ENCODE measurements at regions not wholly inside any gene's neighbourhood (a gene's known extent, or its start where the extent isn't known, plus 50 kb on each side); places are given as distances from the start of the nearest gene placed in this dataset.

GRCh38 chr1:42055061-42055460 is 98.1 kb upstream of the GUCA2B start:
- Histone ChIP-seq H3K9ac (ENCODE audit: low read length) (no peak overlapping the region), H3K4me1 (ENCODE audit: control insufficient read depth in 1 of 2, insufficient read depth in 2 of 2, low read length in 2 of 2) (no peaks in the 10 kb centered on the region), H2AFZ (ENCODE audit: low read depth, low read length, poor library complexity, severe bottlenecking) (no peak overlapping the region), H3K4me2 (ENCODE audit: low read length) (no peak overlapping the region), H3K4me3 (replicated peaks in 1 of 2; ENCODE audit: low read depth in 1 of 2, low read length in 2 of 2) (no peak overlapping the region), H3K27me3 (ENCODE audit: insufficient read depth, low read length) (no peaks in the 10 kb centered on the region), H4K20me1 (ENCODE audit: insufficient read depth) (no peaks in the 10 kb centered on the region), H3K9me3 (ENCODE audit: control insufficient read depth in 1 of 2, insufficient read depth in 1 of 2, low read depth in 1 of 2, low read length in 2 of 2) (peaks cover 0 to 7% of the 10 kb centered on the region in 2 experiments; a peak in 1 of 4 replicates), H3K27ac (ENCODE audit: low read depth, low read length) (no peak overlapping the region), H3K9me2 (ENCODE audit: insufficient read depth) (no peaks in the 10 kb centered on the region), H3K36me3 (ENCODE audit: control insufficient read depth in 1 of 2, insufficient read depth in 2 of 2, low read length in 2 of 2) (no peaks in the 10 kb centered on the region), H3K79me2 (ENCODE audit: insufficient read depth, low read length) (no peaks in the 10 kb centered on the region)
- DNase-seq (ENCODE audit: low read depth, low spot score): no peak
- RAD21 ChIA-PET (ENCODE audit: low non-redundant PET in 1 of 2, low total read pairs in 2 of 2, uncharacterized antibody in 2 of 2, unreplicated experiment in 2 of 2): no interaction called here
- intact Hi-C loops (cut with micrococcal nuclease): no loop called here
- POLR2A ChIA-PET: no interaction called here
- TF ChIP-seq EGR1 (IDR thresholded peaks at IDR 0.05; ENCODE audit: low read depth) (no peak), ELF1 (IDR thresholded peaks at IDR 0.05; ENCODE audit: borderline replicate concordance, low read depth) (no peak)
- TF ChIP-seq, protein P1, sequence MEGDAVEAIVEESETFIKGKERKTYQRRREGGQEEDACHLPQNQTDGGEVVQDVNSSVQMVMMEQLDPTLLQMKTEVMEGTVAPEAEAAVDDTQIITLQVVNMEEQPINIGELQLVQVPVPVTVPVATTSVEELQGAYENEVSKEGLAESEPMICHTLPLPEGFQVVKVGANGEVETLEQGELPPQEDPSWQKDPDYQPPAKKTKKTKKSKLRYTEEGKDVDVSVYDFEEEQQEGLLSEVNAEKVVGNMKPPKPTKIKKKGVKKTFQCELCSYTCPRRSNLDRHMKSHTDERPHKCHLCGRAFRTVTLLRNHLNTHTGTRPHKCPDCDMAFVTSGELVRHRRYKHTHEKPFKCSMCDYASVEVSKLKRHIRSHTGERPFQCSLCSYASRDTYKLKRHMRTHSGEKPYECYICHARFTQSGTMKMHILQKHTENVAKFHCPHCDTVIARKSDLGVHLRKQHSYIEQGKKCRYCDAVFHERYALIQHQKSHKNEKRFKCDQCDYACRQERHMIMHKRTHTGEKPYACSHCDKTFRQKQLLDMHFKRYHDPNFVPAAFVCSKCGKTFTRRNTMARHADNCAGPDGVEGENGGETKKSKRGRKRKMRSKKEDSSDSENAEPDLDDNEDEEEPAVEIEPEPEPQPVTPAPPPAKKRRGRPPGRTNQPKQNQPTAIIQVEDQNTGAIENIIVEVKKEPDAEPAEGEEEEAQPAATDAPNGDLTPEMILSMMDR (IDR thresholded peaks at IDR 0.05 in 2 of 3, conservative IDR thresholded peaks at IDR 0.05 in 1 of 3; ENCODE audit: borderline replicate concordance in 1 of 3, insufficient read depth in 1 of 3, low read depth in 2 of 3, low read length in 2 of 3): no peak
- CTCF ChIA-PET: no interaction called here
- no peak for ATAC-seq
- BruUV-seq (replicated peaks): no TSS peak

DNA sequence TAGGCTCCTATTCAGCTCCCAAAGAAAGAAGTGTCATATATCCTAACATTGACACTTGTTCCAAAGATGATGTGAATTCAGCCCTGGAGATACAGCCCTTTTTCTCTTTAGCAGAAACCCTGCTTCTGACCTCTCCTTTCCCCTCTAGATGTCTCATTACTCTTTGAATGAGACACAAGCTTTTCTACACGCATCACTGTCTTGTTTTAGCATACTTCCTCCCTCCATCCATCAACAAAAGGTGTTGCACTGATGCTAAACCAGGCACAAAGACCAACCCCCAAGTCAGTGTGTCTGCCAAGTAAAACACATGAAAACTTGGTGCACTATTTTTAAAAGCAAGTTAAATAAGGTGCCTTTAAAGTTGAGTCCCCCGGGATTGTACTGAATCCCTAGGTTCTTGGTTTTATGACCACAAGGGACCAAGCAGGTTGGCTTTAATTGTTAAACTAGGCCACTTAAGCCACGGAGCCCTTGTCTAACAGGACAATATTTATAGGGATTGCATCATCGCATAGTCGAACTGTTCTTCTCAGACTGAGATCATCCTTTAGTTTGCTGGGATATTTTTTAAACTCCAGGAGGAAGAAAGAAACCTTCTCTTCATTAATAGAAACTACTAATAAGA is 101.0 kb upstream of the GUCA2B start:
- ChIA-PET RAD21 (ENCODE audit: low non-redundant PET in 1 of 2, low total read pairs in 2 of 2, uncharacterized antibody in 2 of 2, unreplicated experiment in 2 of 2) (no interaction called here), CTCF (no interaction called here), POLR2A (no interaction called here)
- Histone ChIP-seq H4K20me1 (ENCODE audit: insufficient read depth) (no peaks in the 10 kb centered on the region), H3K27ac (ENCODE audit: low read depth, low read length) (no peak overlapping the region), H3K4me1 (ENCODE audit: control insufficient read depth in 1 of 2, insufficient read depth in 2 of 2, low read length in 2 of 2) (no peaks in the 10 kb centered on the region), H3K27me3 (ENCODE audit: insufficient read depth, low read length) (no peaks in the 10 kb centered on the region; the same call in 1 of the 2 replicates), H3K36me3 (ENCODE audit: control insufficient read depth in 1 of 2, insufficient read depth in 2 of 2, low read length in 2 of 2) (no peaks in the 10 kb centered on the region), H3K9me3 (ENCODE audit: control insufficient read depth in 1 of 2, insufficient read depth in 1 of 2, low read depth in 1 of 2, low read length in 2 of 2) (no peaks in the 10 kb centered on the region), H2AFZ (ENCODE audit: low read depth, low read length, poor library complexity, severe bottlenecking) (no peak overlapping the region), H3K79me2 (ENCODE audit: insufficient read depth, low read length) (no peaks in the 10 kb centered on the region), H3K9me2 (ENCODE audit: insufficient read depth) (no peaks in the 10 kb centered on the region), H3K4me2 (ENCODE audit: low read length) (no peak overlapping the region), H3K4me3 (replicated peaks in 1 of 2; ENCODE audit: low read depth in 1 of 2, low read length in 2 of 2) (no peak overlapping the region), H3K9ac (ENCODE audit: low read length) (no peak overlapping the region)
- intact Hi-C loops (cut with micrococcal nuclease): no loop called here
- DNase-seq (ENCODE audit: low read depth, low spot score): no peak
- no TSS peak for BruUV-seq (replicated peaks)
- ATAC-seq: no peak
- no peak for TF ChIP-seq CBX3 (IDR thresholded peaks at IDR 0.05; ENCODE audit: low read depth)
- TF ChIP-seq, protein P1 (IDR thresholded peaks at IDR 0.05 in 2 of 3, conservative IDR thresholded peaks at IDR 0.05 in 1 of 3; ENCODE audit: borderline replicate concordance in 1 of 3, insufficient read depth in 1 of 3, low read depth in 2 of 3, low read length in 2 of 3): no peak
- TF ChIP-seq ATF3 (IDR thresholded peaks at IDR 0.05): 0 out of 2 replicates have a peak, but pooled peaks have one; percentile 44
- no peak for TF ChIP-seq EGR1 (IDR thresholded peaks at IDR 0.05; ENCODE audit: low read depth)
- no peak for TF ChIP-seq FOSL1 (IDR thresholded peaks at IDR 0.05; ENCODE audit: low read depth)
- TF ChIP-seq POLR2AphosphoS5 (IDR thresholded peaks at IDR 0.05; ENCODE audit: low read depth, low read length): no peak
- peak; percentile 59 for TF ChIP-seq CEBPB (IDR thresholded peaks at IDR 0.05; ENCODE audit: low read depth)
- no peak for TF ChIP-seq REST (IDR thresholded peaks at IDR 0.05; ENCODE audit: low read depth)
